ENCODE measurements at regions not wholly inside any gene's neighbourhood (a gene's known extent, or its start where the extent isn't known, plus 50 kb on each side); places are given as distances from the start of the nearest gene placed in this dataset.

- no peak for DNase-seq (ENCODE audit: low spot score)
- intact Hi-C loops (cut with DNase I): loop anchor here in 1 of 2 donors (10.0 kb wide), 1 partner anchor 87 kb away; no protein-coding TSS in a partner anchor
These were observed 117.9 kb upstream of the MYOCD start for GRCh38 chr17:12547831-12548230.

- intact Hi-C loops (cut with DNase I): loop anchor here in 1 of 2 donors (10.0 kb wide), 1 partner anchor 86 kb away; no protein-coding TSS in a partner anchor
- no peak for DNase-seq (ENCODE audit: low spot score)
These were observed 117.1 kb upstream of the MYOCD start for GRCh38 chr17:12548558-12548957.

DNA sequence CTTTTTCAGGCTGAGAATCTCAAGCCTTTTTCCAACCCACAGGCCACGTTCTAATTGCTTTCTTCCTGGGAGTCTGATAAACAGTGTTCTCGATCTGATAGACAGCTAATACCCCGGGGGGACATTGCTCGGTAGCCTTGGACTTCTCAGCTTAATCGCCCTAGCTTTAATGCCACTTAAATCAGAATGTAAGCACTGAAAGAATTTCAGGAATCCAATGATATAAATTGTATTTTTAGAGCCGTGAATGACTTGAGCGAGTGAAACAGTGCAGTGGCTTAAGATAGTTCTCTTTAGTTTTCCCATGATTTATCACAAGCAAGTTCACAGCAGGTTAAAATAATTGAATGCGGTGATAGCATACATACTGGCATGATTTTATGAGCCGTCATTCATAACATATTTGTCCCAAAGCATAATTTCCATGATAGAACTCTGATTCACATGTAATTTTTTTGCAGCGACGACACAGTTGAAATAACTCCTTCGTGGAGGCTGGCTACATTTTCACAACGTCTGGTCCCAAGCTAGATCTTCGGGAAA, 116.1 kb upstream of the MYOCD start:
- no peak for DNase-seq (ENCODE audit: low spot score)
- intact Hi-C loops (cut with DNase I): loop anchor here (10.0 kb wide), 3 partner anchors 85 to 435 kb away; partner anchors contain the start of gene MYOCD (in 1 of the 2)

GRCh38 chr17:12553625-12554024, 112.1 kb upstream of the MYOCD start:
- intact Hi-C loops (cut with DNase I): loop anchor here (10.0 kb wide), 2 partner anchors 111 to 431 kb away; partner anchors contain the start of gene MYOCD (in 1 of the 2)
- DNase-seq (ENCODE audit: low spot score): no peak

DNA sequence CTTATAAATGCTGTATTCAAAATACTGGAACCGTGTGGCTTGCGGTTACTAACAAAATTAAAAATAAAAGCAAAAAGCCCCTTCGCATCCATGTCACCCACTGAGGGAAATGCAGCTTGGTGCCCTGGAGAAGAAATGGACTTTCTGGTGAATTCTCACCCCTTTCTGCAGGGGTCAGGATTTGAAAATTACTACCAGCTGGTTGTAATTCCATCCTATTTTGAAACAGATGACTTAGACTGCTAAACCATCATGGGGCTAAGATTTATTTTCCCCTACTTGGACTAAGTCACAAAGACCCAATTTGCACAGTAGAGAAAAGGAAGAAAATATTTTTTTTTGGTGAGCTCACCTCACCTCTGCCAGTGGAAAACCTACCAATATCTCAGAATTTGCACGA, 111.4 kb upstream of the MYOCD start:
- no peak for DNase-seq (ENCODE audit: low spot score)
- intact Hi-C loops (cut with DNase I): loop anchor here (10.0 kb wide), 2 partner anchors 111 to 431 kb away; partner anchors contain the start of gene MYOCD (in 1 of the 2)

GRCh38 chr17:12566291-12566690, 99.4 kb upstream of the MYOCD start:
- DNase-seq (ENCODE audit: low spot score): no peak
- intact Hi-C loops (cut with DNase I): loop anchor here in 1 of 2 donors (10.0 kb wide), 1 partner anchor 311 kb away; no protein-coding TSS in a partner anchor

DNA sequence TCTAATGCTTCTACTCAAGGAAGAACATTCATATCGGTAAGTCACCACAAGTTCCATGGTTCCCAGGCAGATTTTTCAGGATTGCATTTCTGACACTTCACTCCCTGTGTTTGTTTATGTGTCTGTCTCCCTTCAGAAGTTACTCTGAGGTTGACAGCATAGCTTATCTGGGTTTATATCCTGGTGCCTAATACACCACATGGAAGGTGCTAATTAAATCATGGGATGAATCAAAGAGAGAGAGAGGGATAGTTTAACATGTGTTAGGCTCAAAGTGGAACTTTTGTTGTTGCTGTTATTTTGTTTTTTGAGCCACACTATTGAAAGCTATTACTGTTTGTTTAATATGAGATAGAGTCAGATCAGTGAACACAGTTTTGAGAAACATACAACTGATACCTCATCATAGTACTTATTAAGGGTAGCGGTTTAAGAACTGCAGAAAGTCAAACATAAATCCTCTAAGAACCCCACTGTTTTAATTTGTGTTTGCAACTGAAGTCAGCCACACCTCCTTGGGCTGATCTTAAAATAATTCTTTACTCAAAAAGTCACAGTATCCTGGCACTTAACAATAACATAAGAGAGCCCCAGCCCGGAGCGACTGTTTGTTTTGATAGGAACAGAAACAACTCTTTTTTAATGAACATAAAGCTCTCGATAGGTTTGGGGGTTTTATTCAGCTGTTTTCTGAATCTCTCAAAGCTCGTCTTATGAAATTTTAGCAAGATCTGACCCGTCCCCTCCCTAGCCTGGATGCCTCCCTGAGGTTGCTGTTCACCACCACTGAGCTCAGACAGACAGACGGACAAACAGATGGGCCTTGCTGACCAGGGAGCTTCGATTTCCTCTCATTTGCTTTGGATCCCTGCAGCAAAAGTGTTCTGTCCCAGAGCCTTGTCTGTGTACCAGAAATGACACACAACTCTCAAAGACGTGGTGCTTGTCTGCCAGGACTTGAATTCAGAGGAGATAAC, 98.3 kb upstream of the MYOCD start:
- no peak for DNase-seq (ENCODE audit: low spot score)
- intact Hi-C loops (cut with DNase I): loop anchor here in 1 of 2 donors (10.0 kb wide), 1 partner anchor 313 kb away; no protein-coding TSS in a partner anchor

GRCh38 chr17:12568358-12569251, 97.1 kb upstream of the MYOCD start:
- intact Hi-C loops (cut with DNase I): loop anchor here in 1 of 2 donors (10.0 kb wide), 1 partner anchor 314 kb away; no protein-coding TSS in a partner anchor
- no peak for DNase-seq (ENCODE audit: low spot score)

GRCh38 chr17:12571606-12572005, 94.1 kb upstream of the MYOCD start:
- no peak for DNase-seq (ENCODE audit: low spot score)
- intact Hi-C loops (cut with DNase I): no loop called here

DNA sequence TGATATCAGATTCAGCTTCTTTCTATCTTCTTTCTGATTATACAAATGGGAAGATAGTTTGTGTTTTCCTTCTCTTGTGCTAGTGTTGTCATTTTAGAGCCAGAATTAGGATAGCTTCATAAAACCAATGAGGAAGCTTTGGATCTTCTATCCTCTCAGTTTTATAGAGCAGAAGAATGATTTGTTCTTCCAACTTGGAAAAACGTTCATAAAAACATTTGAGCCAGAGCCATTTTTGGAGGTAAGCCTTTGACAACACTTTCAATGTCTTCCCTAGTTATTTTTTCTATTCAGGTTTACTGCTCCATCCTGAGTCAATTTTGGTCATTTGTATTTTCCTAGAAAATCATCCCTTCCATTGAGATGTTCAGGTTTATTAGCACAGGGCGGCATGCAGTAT, 91.2 kb upstream of the MYOCD start:
- intact Hi-C loops (cut with DNase I): no loop called here
- DNase-seq (ENCODE audit: low spot score): no peak

- intact Hi-C loops (cut with DNase I): no loop called here
- no peak for DNase-seq (ENCODE audit: low spot score)
These were observed 90.0 kb upstream of the MYOCD start for GRCh38 chr17:12575641-12576040.

DNA sequence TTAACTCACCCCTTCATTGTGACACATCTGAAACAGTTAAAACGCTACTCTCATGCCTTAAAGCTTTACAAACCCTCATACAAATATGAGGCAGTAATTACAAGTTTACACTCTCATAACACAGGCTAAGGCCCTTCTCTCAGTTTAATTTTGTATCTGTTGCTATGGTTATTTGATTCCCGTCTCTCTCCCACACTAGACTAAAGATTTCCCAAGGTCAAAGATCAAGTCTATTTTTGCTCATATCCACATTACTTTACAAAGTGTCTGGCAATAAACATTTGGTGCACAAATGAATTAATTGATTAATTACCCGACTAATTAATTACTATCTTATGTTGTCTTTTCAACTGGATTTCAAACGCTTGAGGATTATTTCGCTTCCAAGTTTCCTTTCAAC, 86.4 kb upstream of the MYOCD start:
- DNase-seq (ENCODE audit: low spot score): no peak
- intact Hi-C loops (cut with DNase I): no loop called here

DNA sequence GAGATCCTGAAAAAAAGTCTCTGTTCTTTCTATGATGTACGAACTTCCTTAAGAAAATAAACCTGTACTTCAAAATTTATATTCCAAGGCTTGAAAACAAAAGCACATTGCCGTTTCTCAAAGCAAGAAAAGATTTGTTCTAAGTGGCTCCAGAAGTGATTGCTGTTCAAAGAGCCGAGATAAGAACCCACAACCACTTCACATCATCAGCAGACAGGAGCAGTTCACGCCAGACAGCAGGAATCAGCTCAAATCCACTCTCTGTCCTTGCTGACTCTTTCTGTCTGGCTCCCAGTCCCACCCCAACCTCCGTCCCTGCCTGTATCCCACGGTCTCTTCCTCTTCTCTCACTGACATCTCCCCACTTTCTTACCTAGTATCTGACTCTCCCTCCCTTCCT, 85.0 kb upstream of the MYOCD start:
- intact Hi-C loops (cut with DNase I): no loop called here
- no peak for DNase-seq (ENCODE audit: low spot score)

- no peak for DNase-seq (ENCODE audit: low spot score)
- intact Hi-C loops (cut with DNase I): no loop called here
These were observed 81.0 kb upstream of the MYOCD start for GRCh38 chr17:12584727-12585126.

DNA sequence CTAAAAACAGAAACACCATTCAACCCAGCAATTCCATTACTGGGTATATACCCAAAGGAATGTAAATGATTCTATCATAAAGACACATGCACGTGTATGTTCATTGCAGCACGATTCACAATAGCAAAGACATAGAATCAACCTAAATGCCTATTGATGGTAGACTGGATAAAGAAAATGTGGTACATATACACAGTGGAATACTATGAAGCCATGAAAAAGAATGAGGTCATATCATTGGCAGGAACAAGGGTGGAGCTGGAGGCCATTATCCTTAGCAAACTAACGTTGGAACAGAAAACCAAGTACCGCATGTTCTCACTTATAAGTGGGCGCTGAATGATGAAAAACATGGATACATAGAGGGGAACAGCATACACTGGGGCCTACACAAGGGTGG, 77.2 kb upstream of the MYOCD start:
- intact Hi-C loops (cut with DNase I): no loop called here
- DNase-seq (ENCODE audit: low spot score): no peak

DNA sequence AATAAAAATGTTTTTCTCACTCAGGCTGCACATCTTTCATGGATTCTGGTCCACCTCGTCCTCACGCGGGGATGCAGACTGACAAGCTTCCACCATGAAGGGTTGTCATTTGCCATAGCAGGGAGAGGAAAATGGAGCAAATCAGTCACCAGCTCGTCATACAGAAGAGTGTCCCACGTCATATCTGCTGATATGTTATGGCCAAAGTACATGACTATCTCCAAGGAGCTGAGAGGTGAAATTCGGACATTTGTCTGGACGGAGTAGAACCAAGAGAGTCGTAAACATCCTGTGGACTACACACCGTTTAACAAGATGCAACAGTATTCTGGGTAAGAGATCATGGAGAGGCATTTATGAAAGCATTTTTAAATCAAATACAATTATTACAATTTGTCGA, 75.3 kb upstream of the MYOCD start:
- intact Hi-C loops (cut with DNase I): no loop called here
- no peak for DNase-seq (ENCODE audit: low spot score)

- no peak for DNase-seq (ENCODE audit: low spot score)
- intact Hi-C loops (cut with DNase I): no loop called here
These were observed 74.5 kb upstream of the MYOCD start for GRCh38 chr17:12591021-12591735.

- intact Hi-C loops (cut with DNase I): no loop called here
- no peak for DNase-seq (ENCODE audit: low spot score)
These were observed 72.7 kb upstream of the MYOCD start for GRCh38 chr17:12592941-12593340.

DNA sequence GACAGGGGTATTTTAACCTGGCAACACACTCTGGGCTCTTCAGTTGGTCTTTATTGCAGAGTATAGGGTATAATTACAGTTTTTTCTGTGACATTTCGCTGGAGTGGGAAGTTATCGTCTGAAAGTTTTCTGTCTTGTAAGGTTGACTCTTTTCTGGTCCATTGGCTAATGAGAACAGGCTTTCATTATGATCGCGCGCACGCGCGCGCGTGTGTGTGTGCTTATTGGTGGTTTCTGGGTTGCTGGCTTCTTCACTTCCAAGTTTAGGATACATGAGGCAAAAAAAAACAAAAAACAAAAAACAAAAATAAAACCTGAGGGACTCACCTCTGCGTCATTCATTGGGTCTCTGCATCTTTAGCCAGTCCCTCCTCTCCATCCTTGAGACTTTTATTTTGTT, 68.7 kb upstream of the MYOCD start:
- no peak for DNase-seq (ENCODE audit: low spot score)
- intact Hi-C loops (cut with DNase I): no loop called here
